ENCODE measurements at regions not wholly inside any gene's neighbourhood (a gene's known extent, or its start where the extent isn't known, plus 50 kb on each side); places are given as distances from the start of the nearest gene placed in this dataset.

GRCh38 chr12:65526311-65526710 is 247.8 kb downstream of the MSRB3 start:
- TF ChIP-seq SMC3 (IDR thresholded peaks at IDR 0.05) = no peak
- no peak for TF ChIP-seq MAZ (IDR thresholded peaks at IDR 0.05; ENCODE audit: borderline replicate concordance, low read depth, low read length)
- TF ChIP-seq CTCF (IDR thresholded peaks at IDR 0.05) = no peak
- no peak for TF ChIP-seq MAX (IDR thresholded peaks at IDR 0.05)
- TF ChIP-seq POLR2A (IDR thresholded peaks at IDR 0.05; ENCODE audit: low read length) = no peak
- no peak for TF ChIP-seq RNF2 (IDR thresholded peaks at IDR 0.05; ENCODE audit: borderline replicate concordance, low read depth)
- TF ChIP-seq CHD4 (IDR thresholded peaks at IDR 0.05; ENCODE audit: borderline replicate concordance) = no peak
- TF ChIP-seq E2F6 (IDR thresholded peaks at IDR 0.05; ENCODE audit: borderline replicate concordance, low read depth) = no peak
- TF ChIP-seq RCOR1 (IDR thresholded peaks at IDR 0.05; ENCODE audit: low read depth, low read length) = no peak
- TF ChIP-seq EP300 (IDR thresholded peaks at IDR 0.05) = no peak
- TF ChIP-seq RFX5 (IDR thresholded peaks at IDR 0.05) = no peak

Measured in A549 (cell line).